VCaP (cell line): ENCODE measurements at regions not wholly inside any gene's neighbourhood (a gene's known extent, or its start where the extent isn't known, plus 50 kb on each side); places are given as distances from the start of the nearest gene placed in this dataset.

Source experiments
- H3K27ac ChIP-seq: fragments of 450-650 bp; 2 replicates; pipeline ENCODE4 v1.5.1; 2017
- CTCF ChIP-seq: fragments of 450-650 bp; conservative IDR thresholded peaks from 2 replicates; pipeline ENCODE4 v1.5.1; 2017; ENCODE audit warnings: mild to moderate bottlenecking, moderate library complexity

DNA sequence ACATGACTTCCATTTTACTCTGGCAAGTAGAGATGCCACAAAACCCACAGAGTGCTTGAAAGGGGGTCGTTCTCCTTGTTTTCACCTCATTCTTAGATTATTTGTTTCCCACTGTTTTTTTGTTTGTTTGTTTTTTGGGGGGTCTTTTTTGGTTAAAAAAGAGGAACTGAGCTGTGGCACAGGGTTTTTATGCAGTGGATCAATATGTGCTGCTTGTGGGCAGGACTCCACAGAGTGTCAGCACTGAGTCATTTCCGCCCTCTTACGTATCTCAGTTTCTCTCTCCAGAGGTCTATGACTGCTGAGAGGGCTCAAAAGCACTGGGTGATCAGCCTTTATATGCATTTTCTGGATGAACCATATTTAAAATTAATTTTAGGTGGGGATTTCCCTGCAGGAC lies 268.1 kb upstream of the GRID2 start:
- no peak for TF ChIP-seq CTCF

GRCh38 chr4:92045718-92046117 lies 258.0 kb upstream of the GRID2 start:
- no peak for TF ChIP-seq CTCF
- no peak overlapping the region for H3K27ac ChIP-seq

More for the DNA sequence above, 268.1 kb upstream of the GRID2 start:
- H3K27ac ChIP-seq, result no peak overlapping the region

GRCh38 chr4:92047209-92047875 lies 256.4 kb upstream of the GRID2 start:
- TF ChIP-seq CTCF, result peak; percentile 75

DNA sequence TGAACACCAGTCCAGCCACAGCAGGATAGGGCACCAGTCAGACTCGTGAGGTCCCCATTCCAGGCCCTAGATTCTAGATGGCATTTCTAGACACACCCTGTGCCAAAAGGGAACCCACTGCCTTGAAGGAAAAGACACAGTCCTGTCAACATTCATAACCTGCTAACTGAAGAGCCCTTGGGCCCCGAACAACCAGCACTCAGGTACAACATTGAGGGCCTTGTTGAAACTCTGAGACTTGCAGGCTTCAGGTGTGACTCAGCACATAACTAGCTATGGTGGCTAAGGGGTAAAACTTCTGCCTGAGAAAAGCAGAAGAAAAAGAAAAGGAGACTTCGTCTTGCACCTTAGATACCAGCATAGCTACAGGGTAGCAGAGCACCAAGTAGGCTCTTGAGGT lies 252.9 kb upstream of the GRID2 start:
- TF ChIP-seq CTCF, result no peak

More at GRCh38 chr4:92047209-92047875, 256.4 kb upstream of the GRID2 start:
- H3K27ac ChIP-seq, result no peak overlapping the region

GRCh38 chr4:92059615-92060014 lies 244.2 kb upstream of the GRID2 start:
- no peak overlapping the region for H3K27ac ChIP-seq
- no peak for TF ChIP-seq CTCF

More for the DNA sequence above, 252.9 kb upstream of the GRID2 start:
- no peak overlapping the region for H3K27ac ChIP-seq

GRCh38 chr4:92060333-92060732 lies 243.4 kb upstream of the GRID2 start:
- H3K27ac ChIP-seq, result no peak overlapping the region
- TF ChIP-seq CTCF, result no peak

DNA sequence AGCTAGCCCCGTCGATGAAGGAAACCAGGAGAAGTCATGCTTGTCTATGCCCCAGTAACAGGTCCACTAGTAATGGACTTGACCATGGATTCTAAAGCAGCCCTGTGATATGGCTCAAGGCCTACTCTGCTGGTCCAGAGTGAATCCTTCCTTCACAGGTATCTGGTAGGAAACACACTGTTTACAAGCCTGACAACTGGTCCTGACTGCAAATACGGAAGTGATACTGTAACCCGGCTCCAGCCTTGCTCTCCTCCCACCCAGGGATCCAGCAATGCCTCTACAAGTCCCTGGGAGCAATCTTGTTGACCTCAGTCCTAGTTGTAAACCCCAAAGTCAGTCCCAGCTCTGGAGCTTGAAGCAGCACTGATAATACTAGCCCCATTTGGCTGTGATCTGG lies 239.2 kb upstream of the GRID2 start:
- no peak for TF ChIP-seq CTCF
- H3K27ac ChIP-seq, result no peak overlapping the region
